WTC11 (cell line): ENCODE measurements at regions not wholly inside any gene's neighbourhood (a gene's known extent, or its start where the extent isn't known, plus 50 kb on each side); places are given as distances from the start of the nearest gene placed in this dataset.

Experiments used
- ATAC-seq: fragments of 200-7000 bp; cut with Tn5 transposase; 2 replicates; pipeline ENCODE4 v1.10.0; 2021; ENCODE audit warnings: mild to moderate bottlenecking, moderate library complexity
- CTCF ChIA-PET: fragments of 300-600 bp; sonication (Branson Sonifier 250); formaldehyde crosslinking; loops from one replicate; lab custom pipeline; 2021; ENCODE audit warnings: antibody characterized with exemption; lab: Charles Lee
- POLR2A ChIA-PET: fragments of 350-600 bp; sonication (Branson Sonifier 250); formaldehyde crosslinking; loops from one replicate; lab custom pipeline; 2021; ENCODE audit warnings: antibody characterized with exemption; lab: Charles Lee
- DNase-seq: peaks from one replicate; pipeline ENCODE4 v3.0.0; 2021; ENCODE audit warnings: low spot score
- H3K27ac Mint-ChIP-seq: 2 replicates; pipeline ENCODE4 v1.8.0; 2021; ENCODE audit warnings: mixed read lengths
- H3K27me3 Mint-ChIP-seq: 2 replicates; pipeline ENCODE4 v1.8.0; 2021; ENCODE audit warnings: low read depth, mild to moderate bottlenecking, moderate library complexity, mixed read lengths
- H3K36me3 Mint-ChIP-seq: 2 replicates; pipeline ENCODE4 v1.8.0; 2021; ENCODE audit warnings: mixed read lengths
- H3K4me1 Mint-ChIP-seq: 2 replicates; pipeline ENCODE4 v1.8.0; 2022; ENCODE audit warnings: mixed read lengths
- H3K4me3 Mint-ChIP-seq: 2 replicates; pipeline ENCODE4 v1.8.0; 2021; ENCODE audit warnings: mild to moderate bottlenecking, moderate library complexity, mixed read lengths
- H3K9me3 Mint-ChIP-seq: 2 replicates; pipeline ENCODE4 v1.8.0; 2021; ENCODE audit warnings: mixed read lengths
- FOXJ3 ChIP-seq: sonication (generic); formaldehyde crosslinking; IDR thresholded peaks from 2 replicates; pipeline ENCODE4 v1.9.0; 2021; ENCODE audit warnings: missing genetic modification reagents, mild to moderate bottlenecking, borderline replicate concordance
- FOXK1 ChIP-seq: sonication (generic); formaldehyde crosslinking; IDR thresholded peaks from 2 replicates; pipeline ENCODE4 v1.8.0; 2022; ENCODE audit warnings: mild to moderate bottlenecking, moderate library complexity, missing genetic modification reagents
- IRF1 ChIP-seq: sonication (generic); formaldehyde crosslinking; IDR thresholded peaks from 2 replicates; pipeline ENCODE4 v1.8.0; 2023; ENCODE audit warnings: missing genetic modification reagents
- MLX ChIP-seq: sonication (generic); formaldehyde crosslinking; IDR thresholded peaks from 2 replicates; pipeline ENCODE4 v1.8.1; 2023; ENCODE audit warnings: mild to moderate bottlenecking, missing genetic modification reagents, moderate library complexity
- NFATC4 ChIP-seq: fragments of 250-450 bp; sonication (Bioruptor Pico); IDR thresholded peaks from 2 replicates; pipeline ENCODE4 v1.9.0; 2021; ENCODE audit warnings: mild to moderate bottlenecking
- PRDM15 ChIP-seq: sonication (generic); formaldehyde crosslinking; IDR thresholded peaks from 2 replicates; pipeline ENCODE4 v1.8.0; 2022; ENCODE audit warnings: missing genetic modification reagents
- PREB ChIP-seq: sonication (generic); formaldehyde crosslinking; IDR thresholded peaks from 2 replicates; pipeline ENCODE4 v1.8.1; 2022; ENCODE audit warnings: mild to moderate bottlenecking, missing genetic modification reagents, moderate library complexity, borderline replicate concordance
- RELA ChIP-seq: sonication (generic); formaldehyde crosslinking; IDR thresholded peaks from 2 replicates; pipeline ENCODE4 v1.8.1; 2022; ENCODE audit warnings: missing genetic modification reagents, mild to moderate bottlenecking, borderline replicate concordance
- SMAD3 ChIP-seq: sonication (generic); formaldehyde crosslinking; IDR thresholded peaks from 2 replicates; pipeline ENCODE4 v1.8.0; 2022; ENCODE audit warnings: missing genetic modification reagents, mild to moderate bottlenecking, borderline replicate concordance
- SMAD4 ChIP-seq: sonication (generic); formaldehyde crosslinking; IDR thresholded peaks from 2 replicates; pipeline ENCODE4 v1.8.0; 2022; ENCODE audit warnings: mild to moderate bottlenecking, missing genetic modification reagents
- USF1 ChIP-seq: sonication (generic); formaldehyde crosslinking; IDR thresholded peaks from 2 replicates; pipeline ENCODE4 v1.8.0; 2022; ENCODE audit warnings: mild to moderate bottlenecking, missing genetic modification reagents
- USF2 ChIP-seq: sonication (generic); formaldehyde crosslinking; IDR thresholded peaks from 2 replicates; pipeline ENCODE4 v1.8.1; 2023; ENCODE audit warnings: mild to moderate bottlenecking, missing genetic modification reagents, moderate library complexity
- ZNF219 ChIP-seq: sonication (generic); formaldehyde crosslinking; IDR thresholded peaks from 2 replicates; pipeline ENCODE4 v1.8.0; 2023; ENCODE audit warnings: missing genetic modification reagents, mild to moderate bottlenecking, borderline replicate concordance
- ZNF317 ChIP-seq: sonication (generic); formaldehyde crosslinking; IDR thresholded peaks from 2 replicates; pipeline ENCODE4 v1.8.1; 2023; ENCODE audit warnings: low read depth, mild to moderate bottlenecking, moderate library complexity, missing genetic modification reagents, borderline replicate concordance
- ZSCAN18 ChIP-seq: fragments of 250-450 bp; sonication (Bioruptor Pico); IDR thresholded peaks from 2 replicates; pipeline ENCODE4 v2.1.2; 2022; ENCODE audit warnings: mild to moderate bottlenecking, moderate library complexity

GRCh38 chr5:73303148-73304079 lies 130.4 kb downstream of the TMEM174 start (continued):
- TF ChIP-seq MLX (CRISPR knock-in tag) = 0 out of 2 replicates have a peak, but pooled peaks have one; percentile 23

GRCh38 chr5:73302797-73303147 lies 129.8 kb downstream of the TMEM174 start:
- Mint-ChIP-seq H3K9me3 (no peaks in the 10 kb centered on the region), H3K4me1 (peaks cover 54% of the 10 kb centered on the region), H3K36me3 (no peaks in the 10 kb centered on the region), H3K27me3 (peaks cover 100% of the 10 kb centered on the region), H3K27ac (no peak overlapping the region)
- ATAC-seq (peak; percentile 1; the same call in 1 of the 2 replicates), DNase-seq (no peak)
- TF ChIP-seq ZNF219 (CRISPR knock-in tag) (no peak), PREB (CRISPR knock-in tag) (no peak), FOXJ3 (CRISPR knock-in tag) (no peak), SMAD3 (CRISPR knock-in tag) (no peak), ZSCAN18 (no peak), NFATC4 (CRISPR knock-in tag) (no peak), SMAD4 (no peak), USF1 (CRISPR knock-in tag) (peak; percentile 32; the same call in 1 of the 2 replicates), ZNF317 (CRISPR knock-in tag) (no peak), FOXK1 (CRISPR knock-in tag) (no peak), USF2 (CRISPR knock-in tag) (peak; percentile 64), RELA (CRISPR knock-in tag) (no peak), IRF1 (CRISPR knock-in tag) (no peak), PRDM15 (CRISPR knock-in tag) (no peak)
- TF ChIP-seq, all 79 proteins: peak for 2
- peak overlapping the region; percentile 73 for H3K4me3 Mint-ChIP-seq
- POLR2A ChIA-PET = interaction anchor here (1.0 kb wide), 1 partner anchor 87 kb away, joined by 3 read pairs; no protein-coding TSS in a partner anchor
- CTCF ChIA-PET = interaction anchor here (0.7 to 5.1 kb wide), 18 partner anchors 8 to 234 kb away, joined by 3 to 92 read pairs (median 4); partner anchors contain the start of gene FOXD1
